ENCODE measurements at regions not wholly inside any gene's neighbourhood (a gene's known extent, or its start where the extent isn't known, plus 50 kb on each side); places are given as distances from the start of the nearest gene placed in this dataset.

GRCh38 chr15:81524496-81524895, 150.5 kb upstream of the TMC3 start:
- TF ChIP-seq CTCF (conservative IDR thresholded peaks at IDR 0.05): no peak
- no peak overlapping the region for H3K18ac ChIP-seq (ENCODE audit: insufficient read length, low read depth, low read length)

More at GRCh38 chr15:81524496-81524895, 150.5 kb upstream of the TMC3 start:
- Mint-ChIP-seq H3K4me1 (peaks cover 3% of the 10 kb centered on the region in 2 experiments; a peak in 3 of 4 replicates), H3K36me3 (ENCODE audit: insufficient read depth in 1 of 3, low read depth in 3 of 3) (no peaks in the 10 kb centered on the region; a peak in 1 of 7 replicates), H3K27me3 (ENCODE audit: low read depth) (peaks cover 3% of the 10 kb centered on the region; the same call in 1 of the 2 replicates), H3K9me3 (no peaks in the 10 kb centered on the region; a peak in 2 of 5 replicates), H3K4me3 (no peak overlapping the region), H3K27ac (no peak overlapping the region)
- Histone ChIP-seq H4K5ac (ENCODE audit: insufficient read length, low read depth, low read length) (no peak overlapping the region), H3T11ph (ENCODE audit: low read length) (no peak overlapping the region), H3K27ac (ENCODE audit: insufficient read length, low read depth, low read length) (no peak overlapping the region), H4K20me1 (ENCODE audit: control insufficient read depth, insufficient read depth, insufficient read length) (no peaks in the 10 kb centered on the region), H3K79me1 (ENCODE audit: insufficient read depth, low read depth, low read length, poor library complexity, severe bottlenecking) (no peaks in the 10 kb centered on the region), H3K9ac (ENCODE audit: extremely low read depth, insufficient read length, low read length) (no peak overlapping the region), H2BK120ac (ENCODE audit: low read depth, low read length, poor library complexity, severe bottlenecking) (no peak overlapping the region), H4K8ac (replicated peaks; ENCODE audit: insufficient read length, low read depth, low read length) (no peak overlapping the region), H3K4me1 (ENCODE audit: insufficient read depth, low read length) (no peaks in the 10 kb centered on the region; the same call in 1 of the 2 replicates), H3K4ac (ENCODE audit: low read depth, low read length) (no peak overlapping the region), H3K4me2 (ENCODE audit: insufficient read depth, insufficient read length, low read length) (no peak overlapping the region), H2AFZ (ENCODE audit: low read length) (no peak overlapping the region), H3K23me2 (ENCODE audit: insufficient read length, low read depth, low read length, poor library complexity, severe bottlenecking) (no peaks in the 10 kb centered on the region), H2BK15ac (ENCODE audit: low read depth, low read length) (no peak overlapping the region), H2BK20ac (ENCODE audit: low read depth, low read length, poor library complexity, severe bottlenecking) (no peak overlapping the region), H2BK5ac (ENCODE audit: insufficient read length, low read length) (no peak overlapping the region), H4K91ac (ENCODE audit: insufficient read length, low read depth, low read length) (no peak overlapping the region), H3K14ac (ENCODE audit: insufficient read depth, low read length) (no peak overlapping the region), H2AK5ac (ENCODE audit: insufficient read length, low read length) (no peak overlapping the region), H3K23ac (ENCODE audit: insufficient read length, low read depth, low read length) (no peak overlapping the region), H3K27me3 (ENCODE audit: insufficient read depth, low read length) (no peaks in the 10 kb centered on the region), H3K9me3 (ENCODE audit: control insufficient read depth, low read depth, low read length) (no peaks in the 10 kb centered on the region), H3K79me2 (ENCODE audit: insufficient read depth, low read length) (no peaks in the 10 kb centered on the region), H2BK12ac (ENCODE audit: insufficient read length, low read depth, low read length) (no peak overlapping the region), H3K56ac (ENCODE audit: insufficient read length, low read depth, low read length) (no peak overlapping the region)
- no CpG with 5 or more reads among the region's 1 CpG for WGBS (ENCODE audit: extremely low coverage, insufficient read length, low lambda C conversion rate)
- no peak for DNase-seq

Data from H9 (cell line).